ENCODE measurements at regions not wholly inside any gene's neighbourhood (a gene's known extent, or its start where the extent isn't known, plus 50 kb on each side); places are given as distances from the start of the nearest gene placed in this dataset.

- TF ChIP-seq CTCF (IDR thresholded peaks at IDR 0.05) (no peak), ZFX (IDR thresholded peaks at IDR 0.05; ENCODE audit: borderline replicate concordance) (no peak)
Measured at GRCh38 chr10:78805176-78805575, 263.6 kb upstream of the ZMIZ1 start.

Measured in 22Rv1 (cell line).